NOMO-1 treated with DMSO at 0.1 percent for 48 hours (cell line): ENCODE measurements at regions not wholly inside any gene's neighbourhood (a gene's known extent, or its start where the extent isn't known, plus 50 kb on each side); places are given as distances from the start of the nearest gene placed in this dataset.
"Not testable (repeated sequence)": the region's sequence is repeated elsewhere in the genome, so short reads cannot be mapped to it uniquely, and the experiment has no call there.

Experiments used
- DNase-seq: peaks from one replicate; lab custom pipeline; 2025; ENCODE audit not compliant: unreplicated experiment; lab: John Stamatoyannopoulos, UW

- no peak for DNase-seq
Observed at GRCh38 chr14:35949920-35950513, 123.9 kb downstream of the BRMS1L start.

- DNase-seq, result not testable (repeated sequence)
Observed at GRCh38 chr14:35947983-35948382, 121.8 kb downstream of the BRMS1L start.

GRCh38 chr14:35944847-35945246 lies 118.7 kb downstream of the BRMS1L start:
- no peak for DNase-seq

GRCh38 chr14:35940291-35940690 lies 114.2 kb downstream of the BRMS1L start:
- peak; percentile 25 for DNase-seq

- no peak for DNase-seq
Observed at GRCh38 chr14:35938770-35939169, 112.6 kb downstream of the BRMS1L start.

- no peak for DNase-seq
Observed at GRCh38 chr14:35934499-35934898, 108.4 kb downstream of the BRMS1L start.

- DNase-seq, result no peak
Observed at GRCh38 chr14:35932659-35933159, 106.6 kb downstream of the BRMS1L start.

- DNase-seq, result no peak
Observed at GRCh38 chr14:35932136-35932535, 106.0 kb downstream of the BRMS1L start.

GRCh38 chr14:35931346-35931745 lies 105.2 kb downstream of the BRMS1L start:
- no peak for DNase-seq

GRCh38 chr14:35929186-35929585 lies 103.0 kb downstream of the BRMS1L start:
- no peak for DNase-seq

GRCh38 chr14:35927727-35928126 lies 101.6 kb downstream of the BRMS1L start:
- no peak for DNase-seq

GRCh38 chr14:35925319-35925718 lies 99.2 kb downstream of the BRMS1L start:
- DNase-seq, result no peak

- DNase-seq, result not testable (repeated sequence)
Observed at GRCh38 chr14:35922590-35922989, 96.5 kb downstream of the BRMS1L start.

GRCh38 chr14:35921745-35922144 lies 95.6 kb downstream of the BRMS1L start:
- no peak for DNase-seq
